HG03108 (cell line): ENCODE measurements at regions not wholly inside any gene's neighbourhood (a gene's known extent, or its start where the extent isn't known, plus 50 kb on each side); places are given as distances from the start of the nearest gene placed in this dataset.
"Not testable (repeated sequence)": the region's sequence is repeated elsewhere in the genome, so short reads cannot be mapped to it uniquely, and the experiment has no call there.

ENCODE experiments used
- ATAC-seq: cut with Tn5 transposase; IDR thresholded peaks from one replicate; pipeline ENCODE4 v1.9.1; 2021; ENCODE audit warnings: moderate library complexity; ENCODE audit not compliant: unreplicated experiment

GRCh38 chr6:134446218-134446848 lies 128.4 kb upstream of the SGK1 start:
- ATAC-seq, result no peak

- no peak for ATAC-seq
Measured at GRCh38 chr6:134443009-134443408, 125.1 kb upstream of the SGK1 start.

- no peak for ATAC-seq
Measured at GRCh38 chr6:134442073-134442472, 124.2 kb upstream of the SGK1 start.

GRCh38 chr6:134438837-134439236 lies 120.9 kb upstream of the SGK1 start:
- no peak for ATAC-seq

- no peak for ATAC-seq
Measured at GRCh38 chr6:134437376-134437775, 119.5 kb upstream of the SGK1 start.

- ATAC-seq, result no peak
Measured at GRCh38 chr6:134436950-134437349, 119.0 kb upstream of the SGK1 start.

- peak; percentile 89 for ATAC-seq
Measured at GRCh38 chr6:134436281-134436815, 118.4 kb upstream of the SGK1 start.

- ATAC-seq, result no peak
Measured at GRCh38 chr6:134435814-134436280, 117.9 kb upstream of the SGK1 start.

- no peak for ATAC-seq
Measured at GRCh38 chr6:134434019-134434942, 116.4 kb upstream of the SGK1 start.

GRCh38 chr6:134432036-134432435 lies 114.1 kb upstream of the SGK1 start:
- no peak for ATAC-seq

GRCh38 chr6:134431421-134431859 lies 113.5 kb upstream of the SGK1 start:
- ATAC-seq, result no peak

- no peak for ATAC-seq
Measured at GRCh38 chr6:134429861-134430380, 112.0 kb upstream of the SGK1 start.

GRCh38 chr6:134427721-134428120 lies 109.8 kb upstream of the SGK1 start:
- ATAC-seq, result no peak

GRCh38 chr6:134426623-134427022 lies 108.7 kb upstream of the SGK1 start:
- no peak for ATAC-seq

GRCh38 chr6:134425917-134426316 lies 108.0 kb upstream of the SGK1 start:
- ATAC-seq, result not testable (repeated sequence)

- no peak for ATAC-seq
Measured at GRCh38 chr6:134425513-134425912, 107.6 kb upstream of the SGK1 start.

- no peak for ATAC-seq
Measured at GRCh38 chr6:134424798-134425170, 106.9 kb upstream of the SGK1 start.

- no peak for ATAC-seq
Measured at GRCh38 chr6:134424165-134424797, 106.4 kb upstream of the SGK1 start.

GRCh38 chr6:134422426-134423231 lies 104.7 kb upstream of the SGK1 start:
- no peak for ATAC-seq

GRCh38 chr6:134421501-134421900 lies 103.6 kb upstream of the SGK1 start:
- no peak for ATAC-seq
